PC-3 (cell line): ENCODE measurements at regions not wholly inside any gene's neighbourhood (a gene's known extent, or its start where the extent isn't known, plus 50 kb on each side); places are given as distances from the start of the nearest gene placed in this dataset.

Experiments
- ATAC-seq: fragments of 200-7000 bp; cut with Tn5 transposase; 2 replicates; pipeline ENCODE4 v1.9.1; 2020; ENCODE audit warnings: mild to moderate bottlenecking, moderate library complexity
- BruUV-seq: library from RNA; stranded (reverse); fragments of 400-500 nt; replicated peaks from 2 replicates; lab custom pipeline; 2021; lab: Mats Ljungman, UMichigan
- CTCF ChIA-PET: fragments of 300-600 bp; sonication (Branson Sonifier 250); formaldehyde crosslinking; loops from one replicate; lab custom pipeline; 2022; ENCODE audit warnings: antibody characterized with exemption; lab: Charles Lee
- POLR2A ChIA-PET: fragments of 300-600 bp; sonication (Branson Sonifier 250); formaldehyde crosslinking; loops from one replicate; lab custom pipeline; 2022; ENCODE audit warnings: antibody characterized with exemption; ENCODE audit not compliant: unreplicated experiment; lab: Charles Lee
- DNase-seq: peaks from one replicate; pipeline ENCODE4 v3.0.0-alpha.2; 2015
- H2AFZ ChIP-seq: fragments of 300-600 bp; sonication (generic); 2 replicates; pipeline ENCODE4 v1.6.0; 2016; ENCODE audit warnings: antibody characterized with exemption, low read length
- H3F3A ChIP-seq: fragments of 300-600 bp; sonication (generic); one replicate; pipeline ENCODE4 v1.6.0; 2017; ENCODE audit warnings: antibody characterized with exemption, low read length, control low read depth, mild to moderate bottlenecking; ENCODE audit not compliant: unreplicated experiment
- H3K27ac ChIP-seq: fragments of 300-600 bp; sonication (generic); 2 replicates; pipeline ENCODE4 v1.5.1; 2016; ENCODE audit warnings: mild to moderate bottlenecking, low read length
- H3K27me3 ChIP-seq: fragments of 300-600 bp; sonication (generic); 2 replicates; pipeline ENCODE4 v1.6.1; 2016; ENCODE audit warnings: low read length, mixed read lengths
- H3K36me3 ChIP-seq: fragments of 300-600 bp; sonication (generic); 2 replicates; pipeline ENCODE4 v1.6.1; 2016; ENCODE audit warnings: low read depth, mixed run types, low read length, mixed read lengths
- H3K4me1 ChIP-seq: fragments of 300-600 bp; sonication (generic); 2 replicates; pipeline ENCODE4 v1.5.1; 2016; ENCODE audit warnings: low read length; ENCODE audit not compliant: insufficient read depth
- H3K4me2 ChIP-seq: fragments of 300-600 bp; sonication (generic); 2 replicates; pipeline ENCODE4 v1.6.0; 2016; ENCODE audit warnings: low read length
- H3K4me3 ChIP-seq: fragments of 300-600 bp; sonication (generic); 2 replicates; pipeline ENCODE4 v1.5.1; 2016; ENCODE audit warnings: mild to moderate bottlenecking, low read length, mixed read lengths
- H3K79me2 ChIP-seq: fragments of 300-600 bp; sonication (generic); 2 replicates; pipeline ENCODE4 v1.6.1; 2017; ENCODE audit warnings: low read length, mixed read lengths
- H3K9ac ChIP-seq: fragments of 300-600 bp; sonication (generic); 2 replicates; pipeline ENCODE4 v1.6.0; 2016; ENCODE audit warnings: mild to moderate bottlenecking, low read length
- H3K9me2 ChIP-seq: fragments of 300-600 bp; sonication (generic); replicated peaks from 2 replicates; pipeline ENCODE4 v1.6.1; 2016; ENCODE audit warnings: mixed run types, low read length, mixed read lengths
- H3K9me3 ChIP-seq: fragments of 300-600 bp; sonication (generic); 2 replicates; pipeline ENCODE4 v1.6.1; 2016; ENCODE audit warnings: low read length, mixed read lengths
- H4K20me1 ChIP-seq: fragments of 300-600 bp; sonication (generic); 2 replicates; pipeline ENCODE4 v1.6.1; 2016; ENCODE audit warnings: low read length, mixed read lengths
- CTCF ChIP-seq: fragments of 300-600 bp; sonication (generic); conservative IDR thresholded peaks from 2 replicates; pipeline ENCODE4 v1.5.1; 2017; ENCODE audit warnings: antibody characterized with exemption, low read depth, mild to moderate bottlenecking, low read length
- EZH2 ChIP-seq: fragments of 300-600 bp; sonication (generic); IDR thresholded peaks from one replicate; pipeline ENCODE4 v1.6.1; 2017; ENCODE audit warnings: antibody characterized with exemption, mild to moderate bottlenecking, low read length; ENCODE audit not compliant: unreplicated experiment
- EZH2phosphoT487 ChIP-seq: fragments of 300-600 bp; sonication (generic); IDR thresholded peaks from 2 replicates; pipeline ENCODE4 v1.6.1; 2018; ENCODE audit warnings: mild to moderate bottlenecking, antibody characterized with exemption, low read length, borderline replicate concordance
- intact Hi-C: fragments of 100-400 bp; cut with micrococcal nuclease; formaldehyde crosslinking; loops from 2 replicates; pipeline ENCODE4 v1.9.0; 2023

GRCh38 chr9:22700171-22700570 lies 253.5 kb downstream of the DMRTA1 start:
- BruUV-seq = no TSS peak
- H3K4me2 ChIP-seq = no peak overlapping the region
- intact Hi-C loops = no loop called here
- no peaks in the 10 kb centered on the region for H4K20me1 ChIP-seq
- no peak overlapping the region for H3K27ac ChIP-seq
- H2AFZ ChIP-seq = no peak overlapping the region
- H3K9me2 ChIP-seq = no peaks in the 10 kb centered on the region
- H3K79me2 ChIP-seq = no peaks in the 10 kb centered on the region
- no peak overlapping the region for H3K9ac ChIP-seq
- no peak for ATAC-seq
- no peak for DNase-seq
- H3K9me3 ChIP-seq = no peaks in the 10 kb centered on the region
- CTCF ChIA-PET = no interaction called here
- POLR2A ChIA-PET = no interaction called here
- no peaks in the 10 kb centered on the region for H3K36me3 ChIP-seq
- no peak for TF ChIP-seq EZH2phosphoT487
- TF ChIP-seq CTCF = no peak
- no peak for TF ChIP-seq EZH2
- no peak overlapping the region for H3K4me3 ChIP-seq
- no peaks in the 10 kb centered on the region for H3K4me1 ChIP-seq
- H3F3A ChIP-seq = no peaks in the 10 kb centered on the region
- H3K27me3 ChIP-seq = no peaks in the 10 kb centered on the region

- no peak for ATAC-seq
- Histone ChIP-seq H3K9ac (no peak overlapping the region), H3K4me3 (no peak overlapping the region), H3K4me1 (peaks cover 18% of the 10 kb centered on the region; the same call in 1 of the 2 replicates), H4K20me1 (no peaks in the 10 kb centered on the region), H3K9me3 (no peaks in the 10 kb centered on the region), H3K27ac (no peak overlapping the region), H3K4me2 (no peak overlapping the region), H3K9me2 (no peaks in the 10 kb centered on the region), H3K79me2 (no peaks in the 10 kb centered on the region), H3K27me3 (no peaks in the 10 kb centered on the region), H3K36me3 (no peaks in the 10 kb centered on the region), H2AFZ (no peak overlapping the region), H3F3A (no peaks in the 10 kb centered on the region)
- TF ChIP-seq CTCF (peak; percentile 31; the same call in 1 of the 2 replicates), EZH2 (no peak)
- no TSS peak for BruUV-seq
- POLR2A ChIA-PET = interaction anchor here (0.8 kb wide), 1 partner anchor 272 kb away, joined by 4 read pairs; no protein-coding TSS in a partner anchor
- CTCF ChIA-PET = interaction anchor here (0.6 kb wide), 1 partner anchor 266 kb away, joined by 4 read pairs; no protein-coding TSS in a partner anchor
- DNase-seq = peak; percentile 10
- intact Hi-C loops = no loop called here
Observed at GRCh38 chr9:22718653-22719052, 272.0 kb downstream of the DMRTA1 start.

- H2AFZ ChIP-seq = no peak overlapping the region
- intact Hi-C loops = no loop called here
- no peak overlapping the region for H3K4me3 ChIP-seq
- no peaks in the 10 kb centered on the region for H3K9me3 ChIP-seq
- H3K4me2 ChIP-seq = peak overlapping the region; percentile 48
- DNase-seq = peak; percentile 61
- BruUV-seq = no TSS peak
- no peaks in the 10 kb centered on the region for H3K36me3 ChIP-seq
- no peaks in the 10 kb centered on the region for H3K79me2 ChIP-seq
- ChIA-PET CTCF (no interaction called here), POLR2A (no interaction called here)
- H3K9me2 ChIP-seq = no peaks in the 10 kb centered on the region
- no peak overlapping the region for H3K27ac ChIP-seq
- ATAC-seq = peak; percentile 63
- H3K27me3 ChIP-seq = no peaks in the 10 kb centered on the region
- no peaks in the 10 kb centered on the region for H4K20me1 ChIP-seq
- H3K4me1 ChIP-seq = peaks cover 18% of the 10 kb centered on the region; the same call in 1 of the 2 replicates
- H3K9ac ChIP-seq = no peak overlapping the region
- no peaks in the 10 kb centered on the region for H3F3A ChIP-seq
- TF ChIP-seq EZH2phosphoT487 = no peak
- no peak for TF ChIP-seq EZH2
- no peak for TF ChIP-seq CTCF
Observed at GRCh38 chr9:22722492-22722891, 275.9 kb downstream of the DMRTA1 start.
